H9 (cell line): ENCODE measurements at regions not wholly inside any gene's neighbourhood (a gene's known extent, or its start where the extent isn't known, plus 50 kb on each side); places are given as distances from the start of the nearest gene placed in this dataset.

ENCODE experiments used
- DNase-seq: peaks from one replicate; pipeline ENCODE4 v3.0.0-alpha.2; 2017
- H2AFZ ChIP-seq: one replicate; pipeline ENCODE4 v1.6.1; 2013; ENCODE audit warnings: mild to moderate bottlenecking, low read length, control low read depth, moderate library complexity
- H2AK5ac ChIP-seq: 2 replicates; pipeline ENCODE4 v1.6.1; 2013; ENCODE audit warnings: low read length, control low read depth, mixed read lengths; ENCODE audit not compliant: insufficient read length
- H2BK120ac ChIP-seq: one replicate; pipeline ENCODE4 v1.6.1; 2013; ENCODE audit warnings: low read depth, mild to moderate bottlenecking, low read length, control low read depth, inconsistent platforms; ENCODE audit not compliant: poor library complexity, severe bottlenecking
- H2BK12ac ChIP-seq: 2 replicates; pipeline ENCODE4 v1.6.1; 2013; ENCODE audit warnings: low read length, control low read depth, mixed read lengths, low read depth; ENCODE audit not compliant: insufficient read length
- H2BK15ac ChIP-seq: 2 replicates; pipeline ENCODE4 v1.6.1; 2013; ENCODE audit warnings: low read depth, low read length, control low read depth
- H2BK20ac ChIP-seq: one replicate; pipeline ENCODE4 v1.6.1; 2013; ENCODE audit warnings: low read depth, mild to moderate bottlenecking, low read length, control low read depth, inconsistent platforms; ENCODE audit not compliant: poor library complexity, severe bottlenecking
- H2BK5ac ChIP-seq: 2 replicates; pipeline ENCODE4 v1.6.1; 2013; ENCODE audit warnings: low read length, control low read depth, mixed read lengths; ENCODE audit not compliant: insufficient read length
- H3K14ac ChIP-seq: 2 replicates; pipeline ENCODE4 v1.6.1; 2013; ENCODE audit warnings: low read length, control low read depth; ENCODE audit not compliant: insufficient read depth
- H3K18ac ChIP-seq: 2 replicates; pipeline ENCODE4 v1.6.1; 2013; ENCODE audit warnings: low read depth, mild to moderate bottlenecking, mixed read lengths, low read length, control low read depth; ENCODE audit not compliant: insufficient read length
- H3K23ac ChIP-seq: 2 replicates; pipeline ENCODE4 v1.6.1; 2013; ENCODE audit warnings: low read length, control low read depth, mixed read lengths, low read depth; ENCODE audit not compliant: insufficient read length
- H3K23me2 ChIP-seq: 2 replicates; pipeline ENCODE4 v1.6.1; 2013; ENCODE audit warnings: low read depth, mild to moderate bottlenecking, mixed read lengths, low read length, control low read depth; ENCODE audit not compliant: insufficient read length, poor library complexity, severe bottlenecking
- H3K27ac ChIP-seq: 2 replicates; pipeline ENCODE4 v1.5.1; 2013; ENCODE audit warnings: low read length, control low read depth, mixed read lengths, low read depth; ENCODE audit not compliant: insufficient read length
- H3K27me3 ChIP-seq: 2 replicates; pipeline ENCODE4 v1.6.1; 2013; ENCODE audit warnings: low read length, control low read depth, inconsistent platforms; ENCODE audit not compliant: insufficient read depth
- H3K4ac ChIP-seq: 2 replicates; pipeline ENCODE4 v1.6.1; 2013; ENCODE audit warnings: low read depth, mild to moderate bottlenecking, control low read depth, inconsistent platforms, low read length, moderate library complexity
- H3K4me1 ChIP-seq: 2 replicates; pipeline ENCODE4 v1.6.1; 2013; ENCODE audit warnings: low read length, control low read depth, inconsistent platforms; ENCODE audit not compliant: insufficient read depth
- H3K4me2 ChIP-seq: 2 replicates; pipeline ENCODE4 v1.6.1; 2013; ENCODE audit warnings: low read length, control low read depth, mixed read lengths; ENCODE audit not compliant: insufficient read length, insufficient read depth
- H3K56ac ChIP-seq: 2 replicates; pipeline ENCODE4 v1.6.1; 2013; ENCODE audit warnings: low read depth, mild to moderate bottlenecking, mixed read lengths, low read length, control low read depth; ENCODE audit not compliant: insufficient read length
- H3K79me1 ChIP-seq: 2 replicates; pipeline ENCODE4 v1.6.1; 2013; ENCODE audit warnings: low read depth, mild to moderate bottlenecking, moderate library complexity, low read length, control low read depth, inconsistent platforms; ENCODE audit not compliant: insufficient read depth, poor library complexity, severe bottlenecking
- H3K79me2 ChIP-seq: 2 replicates; pipeline ENCODE4 v1.6.1; 2013; ENCODE audit warnings: low read length, control low read depth, inconsistent platforms; ENCODE audit not compliant: insufficient read depth
- H3K9ac ChIP-seq: 2 replicates; pipeline ENCODE4 v1.6.1; 2013; ENCODE audit warnings: low read length, control low read depth, mixed read lengths; ENCODE audit not compliant: insufficient read length; ENCODE audit errors: extremely low read depth
- H3K9me3 ChIP-seq: one replicate; pipeline ENCODE4 v1.6.1; 2013; ENCODE audit warnings: low read depth, low read length, inconsistent platforms; ENCODE audit not compliant: control insufficient read depth
- H3T11ph ChIP-seq: one replicate; pipeline ENCODE4 v1.6.1; 2013; ENCODE audit warnings: mild to moderate bottlenecking, low read length, control low read depth, inconsistent platforms
- H4K20me1 ChIP-seq: one replicate; pipeline ENCODE4 v1.6.1; 2013; ENCODE audit not compliant: control insufficient read depth, insufficient read length, insufficient read depth
- H4K5ac ChIP-seq: 2 replicates; pipeline ENCODE4 v1.6.1; 2013; ENCODE audit warnings: low read depth, mild to moderate bottlenecking, mixed read lengths, low read length, control low read depth; ENCODE audit not compliant: insufficient read length
- H4K8ac ChIP-seq: replicated peaks from 2 replicates; pipeline ENCODE4 v1.6.1; 2013; ENCODE audit warnings: low read length, control low read depth, mixed read lengths, low read depth; ENCODE audit not compliant: insufficient read length
- H4K91ac ChIP-seq: 2 replicates; pipeline ENCODE4 v1.6.1; 2013; ENCODE audit warnings: low read depth, mild to moderate bottlenecking, moderate library complexity, mixed read lengths, low read length, control low read depth; ENCODE audit not compliant: insufficient read length
- H3K27ac Mint-ChIP-seq, 3 experiments: 2 replicates in 2 of 3; 3 replicates in 1 of 3; pipeline ENCODE4 v1.8.0; 2020 to 2021; ENCODE audit warnings: mixed read lengths in 3 of 3, mild to moderate bottlenecking in 1 of 3, moderate library complexity in 1 of 3
- H3K27me3 Mint-ChIP-seq: 2 replicates; pipeline ENCODE4 v1.8.0; 2021; ENCODE audit warnings: low read depth, mild to moderate bottlenecking, moderate library complexity, mixed read lengths
- H3K36me3 Mint-ChIP-seq, 3 experiments: 2 replicates in 2 of 3; 3 replicates in 1 of 3; pipeline ENCODE4 v1.8.0; 2020 to 2021; ENCODE audit warnings: low read depth in 3 of 3, mixed read lengths in 3 of 3; ENCODE audit not compliant: insufficient read depth in 1 of 3
- H3K4me1 Mint-ChIP-seq, 2 experiments: 2 replicates each; pipeline ENCODE4 v1.8.0; 2020; ENCODE audit warnings: mixed read lengths in 2 of 2
- H3K4me3 Mint-ChIP-seq, 2 experiments: 2 replicates in 1 of 2; 3 replicates in 1 of 2; pipeline ENCODE4 v1.8.0; 2020 to 2021; ENCODE audit warnings: mild to moderate bottlenecking in 2 of 2, mixed read lengths in 2 of 2, moderate library complexity in 1 of 2
- H3K9me3 Mint-ChIP-seq, 2 experiments: 2 replicates in 1 of 2; 3 replicates in 1 of 2; pipeline ENCODE4 v1.8.0; 2020; ENCODE audit warnings: mild to moderate bottlenecking in 2 of 2, mixed read lengths in 2 of 2, moderate library complexity in 1 of 2
- CTCF ChIP-seq: fragments of 200-600 bp; sonication (generic); conservative IDR thresholded peaks from 3 replicates; pipeline ENCODE4 v1.8.0; 2021; ENCODE audit warnings: antibody characterized with exemption, mild to moderate bottlenecking
- WGBS: extraction: QIAGEN DNeasy Blood & Tissue Kit; methylation state at CpG from one replicate; pipeline ENCODE4 v1.1.7; 2013; ENCODE audit warnings: missing lambda C conversion rate, low lambda C conversion rate, mixed read lengths; ENCODE audit not compliant: insufficient read length; ENCODE audit errors: extremely low coverage; 5-methylcytosine and 5-hydroxymethylcytosine counted together

- H3K4me1 ChIP-seq = peaks cover 1% of the 10 kb centered on the region; the same call in 1 of the 2 replicates
- H4K20me1 ChIP-seq = no peaks in the 10 kb centered on the region
- no peak for DNase-seq
- H3K79me1 ChIP-seq = no peaks in the 10 kb centered on the region
- H4K8ac ChIP-seq = no peak overlapping the region
- H3K27ac Mint-ChIP-seq = 0 out of 7 replicates have a peak overlapping the region, but pooled peaks of 1 of the 3 experiments have one; percentile 22
- H3K18ac ChIP-seq = no peak overlapping the region
- no peak overlapping the region for H3K4me2 ChIP-seq
- H3T11ph ChIP-seq = no peak overlapping the region
- H3K14ac ChIP-seq = no peak overlapping the region
- no peak overlapping the region for H4K91ac ChIP-seq
- no peak overlapping the region for H2AFZ ChIP-seq
- no peak overlapping the region for H2BK15ac ChIP-seq
- H3K79me2 ChIP-seq = no peaks in the 10 kb centered on the region
- H3K4ac ChIP-seq = no peak overlapping the region
- H2AK5ac ChIP-seq = no peak overlapping the region
- no peak for TF ChIP-seq CTCF
- no peak overlapping the region for H2BK12ac ChIP-seq
- H3K9me3 ChIP-seq = no peaks in the 10 kb centered on the region
- H3K27me3 ChIP-seq = no peaks in the 10 kb centered on the region
- H3K4me3 Mint-ChIP-seq = no peak overlapping the region
- H3K9ac ChIP-seq = no peak overlapping the region
- H3K27ac ChIP-seq = no peak overlapping the region
- H3K23ac ChIP-seq = no peak overlapping the region
- no CpG with 5 or more reads among the region's 3 CpGs for WGBS
- H3K36me3 Mint-ChIP-seq = no peaks in the 10 kb centered on the region
- H2BK20ac ChIP-seq = no peak overlapping the region
- no peak overlapping the region for H3K56ac ChIP-seq
- H4K5ac ChIP-seq = no peak overlapping the region
- peaks cover 3 to 5% of the 10 kb centered on the region in 2 experiments for H3K4me1 Mint-ChIP-seq
- H3K23me2 ChIP-seq = no peaks in the 10 kb centered on the region
- H3K9me3 Mint-ChIP-seq = no peaks in the 10 kb centered on the region
- no peak overlapping the region for H2BK120ac ChIP-seq
- H3K27me3 Mint-ChIP-seq = no peaks in the 10 kb centered on the region
- H2BK5ac ChIP-seq = no peak overlapping the region
Observed at GRCh38 chr3:88988906-88989305, 118.5 kb upstream of the EPHA3 start.
